RWPE1 (cell line): ENCODE measurements at regions not wholly inside any gene's neighbourhood (a gene's known extent, or its start where the extent isn't known, plus 50 kb on each side); places are given as distances from the start of the nearest gene placed in this dataset.

Source experiments
- CTCF ChIA-PET: fragments of 350-600 bp; sonication (Branson Sonifier 250); formaldehyde crosslinking; extraction: SDS; loops from one replicate; lab custom pipeline; 2021; lab: Yijun Ruan, JAX
- POLR2A ChIA-PET: fragments of 400-600 bp; formaldehyde crosslinking; extraction: SDS; loops from one replicate; lab custom pipeline; 2020; ENCODE audit warnings: antibody characterized with exemption; ENCODE audit not compliant: low non-redundant PET; lab: Yijun Ruan, JAX
- DNase-seq: peaks from one replicate; pipeline ENCODE4 v3.0.0; 2012; ENCODE audit warnings: low spot score
- H3K27ac ChIP-seq: fragments of 450-650 bp; 2 replicates; pipeline ENCODE4 v1.5.1; 2017
- CTCF ChIP-seq: fragments of 450-650 bp; conservative IDR thresholded peaks from 2 replicates; pipeline ENCODE4 v1.5.1; 2017; ENCODE audit warnings: low read depth, mild to moderate bottlenecking

- no peak for TF ChIP-seq CTCF
- ChIA-PET CTCF (interaction anchor here (0.7 kb wide), 2 partner anchors 244 to 747 kb away, joined by 3 read pairs; no protein-coding TSS in a partner anchor), POLR2A (no interaction called here)
- no peak for DNase-seq
- H3K27ac ChIP-seq: no peak overlapping the region
Observed at GRCh38 chr2:150647943-150648342, 160.5 kb upstream of the RND3 start.

- ChIA-PET POLR2A (no interaction called here), CTCF (interaction anchor here (0.6 kb wide), 1 partner anchor 820 kb away, joined by 5 read pairs; no protein-coding TSS in a partner anchor)
- H3K27ac ChIP-seq: no peak overlapping the region
- no peak for DNase-seq
- TF ChIP-seq CTCF: no peak
Observed at GRCh38 chr2:150646746-150647145, 159.3 kb upstream of the RND3 start.

- ChIA-PET CTCF (no interaction called here), POLR2A (no interaction called here)
- DNase-seq: no peak
- no peak for TF ChIP-seq CTCF
- no peak overlapping the region for H3K27ac ChIP-seq
Observed at GRCh38 chr2:150644298-150645067, 157.0 kb upstream of the RND3 start.

- H3K27ac ChIP-seq: no peak overlapping the region
- DNase-seq: no peak
- CTCF ChIA-PET: interaction anchor here (0.6 kb wide), 1 partner anchor 217 kb away, joined by 3 read pairs; no protein-coding TSS in a partner anchor
- TF ChIP-seq CTCF: no peak
- POLR2A ChIA-PET: no interaction called here
Observed at GRCh38 chr2:150643114-150643725, 155.8 kb upstream of the RND3 start.

GRCh38 chr2:150640039-150640438 lies 152.6 kb upstream of the RND3 start:
- ChIA-PET POLR2A (no interaction called here), CTCF (interaction anchor here (0.6 to 0.9 kb wide), 2 partner anchors 236 to 1525 kb away, joined by 3 to 4 read pairs; no protein-coding TSS in a partner anchor)
- no peak overlapping the region for H3K27ac ChIP-seq
- no peak for DNase-seq
- no peak for TF ChIP-seq CTCF

GRCh38 chr2:150639383-150639782 lies 151.9 kb upstream of the RND3 start:
- no peak for TF ChIP-seq CTCF
- ChIA-PET POLR2A (no interaction called here), CTCF (interaction anchor here (0.6 kb wide), 1 partner anchor 1526 kb away, joined by 3 read pairs; no protein-coding TSS in a partner anchor)
- H3K27ac ChIP-seq: no peak overlapping the region
- no peak for DNase-seq
